K562 (cell line): ENCODE measurements at regions not wholly inside any gene's neighbourhood (a gene's known extent, or its start where the extent isn't known, plus 50 kb on each side); places are given as distances from the start of the nearest gene placed in this dataset.

Source experiments
- ATAC-seq: fragments of 200-7000 bp; cut with Tn5 transposase; 3 replicates; pipeline ENCODE4 v1.9.1; 2020; ENCODE audit warnings: moderate library complexity
- BruUV-seq: library from RNA; stranded (reverse); fragments of 400-500 nt; replicated peaks from 2 replicates; lab custom pipeline; 2021; lab: Mats Ljungman, UMichigan
- CTCF ChIA-PET: fragments of 300-600 bp; formaldehyde crosslinking; extraction: SDS; loops from one replicate; lab custom pipeline; 2021; ENCODE audit warnings: low intra/inter-chr PET ratio; lab: Yijun Ruan, JAX
- POLR2A ChIA-PET: fragments of 300-600, 350-650 bp; sonication (Branson Sonifier 250); formaldehyde crosslinking; extraction: SDS; loops from one replicate; lab custom pipeline; 2021; ENCODE audit warnings: antibody characterized with exemption, inconsistent platforms; lab: Yijun Ruan, JAX
- DNase-seq, 4 experiments: peaks; one replicate each; pipeline versions ENCODE4 v3.0.0 to v3.0.0-alpha.2; 2011 to 2018; ENCODE audit warnings: low spot score in 3 of 4, mixed read lengths in 3 of 4; ENCODE audit errors: extremely low read depth in 1 of 4
- FAIRE-seq: peaks from 2 replicates; lab custom pipeline; 2011; peaks lifted over from hg19 to GRCh38; lab: Jason Lieb, UNC
- H2AFZ ChIP-seq: 2 replicates; pipeline ENCODE4 v1.6.0; 2011; ENCODE audit warnings: low read depth, low read length, control low read depth, inconsistent platforms
- H3K27ac ChIP-seq: fragments of 200-600 bp; 3 replicates; pipeline ENCODE4 v1.8.0; 2011; ENCODE audit warnings: low read depth, mild to moderate bottlenecking, control low read depth, inconsistent platforms, low read length, moderate library complexity, mixed read lengths; ENCODE audit errors: extremely low read depth
- H3K27me3 ChIP-seq, 2 experiments: fragments of 300-600 bp in 1 of 2; 2 replicates in 1 of 2; 3 replicates in 1 of 2; pipeline versions ENCODE4 v1.6.0 to v1.8.0; 2011; ENCODE audit warnings: inconsistent platforms in 2 of 2, low read length in 2 of 2, mild to moderate bottlenecking in 1 of 2, mixed read lengths in 1 of 2, moderate library complexity in 1 of 2; ENCODE audit not compliant: control insufficient read depth in 2 of 2, insufficient read depth in 2 of 2
- H3K36me3 ChIP-seq: fragments of 300-600 bp; 3 replicates; pipeline ENCODE4 v1.8.0; 2011; ENCODE audit warnings: mild to moderate bottlenecking, low read length, inconsistent platforms; ENCODE audit not compliant: control insufficient read depth, insufficient read depth
- H3K4me1 ChIP-seq, 2 experiments: fragments of 200-600 bp in 1 of 2; replicated peaks in 1 of 2; 2 replicates in 1 of 2; 3 replicates in 1 of 2; pipeline versions ENCODE4 v1.5.1 to v1.8.0; 2011; ENCODE audit warnings: inconsistent platforms in 2 of 2, low read length in 2 of 2, mild to moderate bottlenecking in 1 of 2, mixed read lengths in 1 of 2, moderate library complexity in 1 of 2; ENCODE audit not compliant: control insufficient read depth in 2 of 2, insufficient read depth in 2 of 2
- H3K4me2 ChIP-seq: 2 replicates; pipeline ENCODE4 v1.6.1; 2011; ENCODE audit warnings: low read length, control low read depth, inconsistent platforms, mixed read lengths; ENCODE audit not compliant: insufficient read depth
- H3K4me3 ChIP-seq: fragments of 200-600 bp; sonication (generic), shearing (Covaris generic); 2 replicates; pipeline ENCODE4 v1.5.1; 2016; ENCODE audit warnings: control low read depth, inconsistent platforms
- H3K79me2 ChIP-seq: fragments of 200-600 bp; 3 replicates; pipeline ENCODE4 v1.8.0; 2011; ENCODE audit warnings: low read length, inconsistent platforms; ENCODE audit not compliant: control insufficient read depth, insufficient read depth
- H3K9ac ChIP-seq, 2 experiments: 2 replicates each; pipeline versions ENCODE4 v1.6.0 to v1.6.1; 2011; ENCODE audit warnings: low read depth in 2 of 2, low read length in 2 of 2, control low read depth in 1 of 2, inconsistent platforms in 1 of 2, mild to moderate bottlenecking in 1 of 2, mixed read lengths in 1 of 2; ENCODE audit not compliant: insufficient read depth in 1 of 2
- H3K9me1 ChIP-seq: one replicate; pipeline ENCODE4 v1.6.0; 2011; ENCODE audit warnings: inconsistent platforms, mild to moderate bottlenecking, low read length, moderate library complexity; ENCODE audit not compliant: control insufficient read depth, insufficient read depth
- H3K9me3 ChIP-seq: replicated peaks from 2 replicates; pipeline ENCODE4 v1.5.1; 2011; ENCODE audit warnings: low read depth, low read length, inconsistent platforms; ENCODE audit not compliant: control insufficient read depth, insufficient read depth
- H4K20me1 ChIP-seq: replicated peaks from 2 replicates; pipeline ENCODE4 v1.6.1; 2011; ENCODE audit warnings: low read length, inconsistent platforms, mixed read lengths; ENCODE audit not compliant: control insufficient read depth, insufficient read depth
- EP400 ChIP-seq: fragments of 450-650 bp; IDR thresholded peaks from 2 replicates; pipeline ENCODE4 v1.6.1; 2017; ENCODE audit warnings: antibody characterized with exemption, mild to moderate bottlenecking, moderate library complexity
- FOXP1 ChIP-seq: sonication (generic); formaldehyde crosslinking; IDR thresholded peaks from 2 replicates; pipeline ENCODE4 v1.8.0; 2022; ENCODE audit warnings: mild to moderate bottlenecking, missing genetic modification reagents
- HOXB6 ChIP-seq: fragments of 250-450 bp; sonication (Bioruptor Pico); IDR thresholded peaks from 2 replicates; pipeline ENCODE4 v1.5.1; 2022; ENCODE audit warnings: mild to moderate bottlenecking, borderline replicate concordance
- MCM2 ChIP-seq: fragments of 450-650 bp; IDR thresholded peaks from 2 replicates; pipeline ENCODE4 v1.6.1; 2017; ENCODE audit warnings: low read depth, mild to moderate bottlenecking
- NONO ChIP-seq, 2 experiments: fragments of 200-400 bp in 1 of 2; fragments of 450-650 bp in 1 of 2; formaldehyde crosslinking in 1 of 2; IDR thresholded peaks; 2 replicates each; pipeline ENCODE4 v1.6.1; 2017; ENCODE audit warnings: low read depth in 2 of 2, mild to moderate bottlenecking in 2 of 2, moderate library complexity in 2 of 2, low read length in 1 of 2
- RCOR1 ChIP-seq, 2 experiments: IDR thresholded peaks; 2 replicates each; pipeline ENCODE4 v1.6.1; 2012; ENCODE audit warnings: low read depth in 2 of 2, low read length in 2 of 2, borderline replicate concordance in 1 of 2, improper control_type of control experiment in 1 of 2
- SMAD3 ChIP-seq: fragments of 450-650 bp; formaldehyde crosslinking; conservative IDR thresholded peaks from 2 replicates; pipeline ENCODE4 v1.4.0; 2020; ENCODE audit warnings: mild to moderate bottlenecking
- ZBTB11 ChIP-seq, 3 experiments: fragments of 200-800 bp in 1 of 3; fragments of 250-450 bp in 1 of 3; fragments of 450-650 bp in 1 of 3; sonication (Bioruptor Pico) in 1 of 3; sonication (Bioruptor generic) in 1 of 3; formaldehyde crosslinking in 1 of 3; IDR thresholded peaks; 2 replicates each; pipeline versions ENCODE4 v1.6.1 to v1.8.0; 2016 to 2022; ENCODE audit warnings: mild to moderate bottlenecking in 2 of 3, missing genetic modification characterization in 2 of 3, missing compliant biosample characterization in 1 of 3, moderate library complexity in 1 of 3
- ZNF224 ChIP-seq: sonication (generic); formaldehyde crosslinking; IDR thresholded peaks from 2 replicates; pipeline ENCODE4 v1.8.0; 2022; ENCODE audit warnings: mild to moderate bottlenecking, missing genetic modification reagents
- WGBS: fragments of 100-300 bp; shearing (Covaris generic); methylation state at CpG from one replicate; pipeline ENCODE4 v1.1.6; 2016; ENCODE audit warnings: low coverage, mixed read lengths; ENCODE audit not compliant: insufficient coverage; ENCODE audit errors: missing lambda C conversion rate; 5-methylcytosine and 5-hydroxymethylcytosine counted together
- in situ Hi-C: fragments of 300-500 bp; cut with MboI; formaldehyde crosslinking; loops from 4 replicates; pipeline ENCODE4 v1.15.0; 2018; ENCODE audit warnings: inconsistent platforms, mixed read lengths
- intact Hi-C: fragments of 100-400 bp; cut with micrococcal nuclease; formaldehyde crosslinking; loops from 2 replicates; pipeline ENCODE4 v1.14.2; 2022
- TF ChIP-seq, protein P1 (sequence below): fragments of 250-450 bp; sonication (Bioruptor Pico); IDR thresholded peaks from 2 replicates; pipeline ENCODE4 v1.5.0; 2021
- TF ChIP-seq, protein P2 (sequence below): fragments of 250-450 bp; sonication (Bioruptor Pico); IDR thresholded peaks from 2 replicates; pipeline ENCODE4 v1.5.1; 2021; ENCODE audit warnings: mild to moderate bottlenecking

DNA sequence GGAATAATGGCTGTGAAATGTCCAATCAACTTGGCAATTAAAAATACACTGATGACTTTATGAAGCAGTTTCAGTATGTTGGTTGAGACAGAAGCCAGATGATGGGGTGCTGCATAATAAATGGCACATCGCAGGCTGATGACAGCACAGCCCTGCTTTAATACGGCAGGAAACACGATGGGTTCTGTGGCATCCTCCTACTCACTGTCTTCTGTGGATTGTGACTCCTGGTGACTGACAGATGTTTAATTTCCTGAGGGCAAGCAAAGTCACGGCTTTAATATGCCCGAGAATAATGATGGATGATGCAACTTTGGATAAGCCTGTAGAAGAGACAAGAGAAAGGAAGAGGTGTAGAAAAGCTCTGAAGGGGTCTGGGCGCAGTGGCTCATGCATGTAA lies 295.4 kb downstream of the TRIML1 start:
- no TSS peak for BruUV-seq
- Histone ChIP-seq H3K27me3 (no peaks in the 10 kb centered on the region), H4K20me1 (no peaks in the 10 kb centered on the region), H3K27ac (no peak overlapping the region), H3K4me1 (no peaks in the 10 kb centered on the region), H2AFZ (no peak overlapping the region), H3K79me2 (no peaks in the 10 kb centered on the region), H3K9me3 (no peaks in the 10 kb centered on the region), H3K36me3 (no peaks in the 10 kb centered on the region), H3K4me2 (no peak overlapping the region), H3K9ac (no peak overlapping the region), H3K9me1 (no peaks in the 10 kb centered on the region), H3K4me3 (no peak overlapping the region)
- in situ Hi-C loops (no loop called here), intact Hi-C loops (no loop called here)
- ChIA-PET CTCF (no interaction called here), POLR2A (no interaction called here)
- no peak for DNase-seq
- no peak for ATAC-seq
- no peak for FAIRE-seq
- 2% methylated on average over 6 of the region's 6 CpGs for WGBS
- TF ChIP-seq RCOR1 (IDR thresholded peaks at IDR 0.05; ENCODE audit: borderline replicate concordance in 1 of 2, low read depth in 2 of 2, low read length in 2 of 2) (no peak), FOXP1 (CRISPR knock-in tag) (no peak), HOXB6 (CRISPR knock-in tag) (no peak), SMAD3 (CRISPR knock-in tag) (no peak), ZBTB11 (CRISPR knock-in tag; IDR thresholded peaks at IDR 0.05) (no peak), ZNF224 (CRISPR knock-in tag) (no peak), NONO (IDR thresholded peaks at IDR 0.05; ENCODE audit: low read depth in 2 of 2, low read length in 1 of 2) (no peak), MCM2 (no peak), EP400 (no peak)
- TF ChIP-seq, protein P1, sequence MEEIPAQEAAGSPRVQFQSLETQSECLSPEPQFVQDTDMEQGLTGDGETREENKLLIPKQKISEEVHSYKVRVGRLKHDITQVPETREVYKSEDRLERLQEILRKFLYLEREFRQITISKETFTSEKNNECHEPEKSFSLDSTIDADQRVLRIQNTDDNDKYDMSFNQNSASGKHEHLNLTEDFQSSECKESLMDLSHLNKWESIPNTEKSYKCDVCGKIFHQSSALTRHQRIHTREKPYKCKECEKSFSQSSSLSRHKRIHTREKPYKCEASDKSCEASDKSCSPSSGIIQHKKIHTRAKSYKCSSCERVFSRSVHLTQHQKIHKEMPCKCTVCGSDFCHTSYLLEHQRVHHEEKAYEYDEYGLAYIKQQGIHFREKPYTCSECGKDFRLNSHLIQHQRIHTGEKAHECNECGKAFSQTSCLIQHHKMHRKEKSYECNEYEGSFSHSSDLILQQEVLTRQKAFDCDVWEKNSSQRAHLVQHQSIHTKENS (CRISPR knock-in tag): no peak
- TF ChIP-seq, protein P2, sequence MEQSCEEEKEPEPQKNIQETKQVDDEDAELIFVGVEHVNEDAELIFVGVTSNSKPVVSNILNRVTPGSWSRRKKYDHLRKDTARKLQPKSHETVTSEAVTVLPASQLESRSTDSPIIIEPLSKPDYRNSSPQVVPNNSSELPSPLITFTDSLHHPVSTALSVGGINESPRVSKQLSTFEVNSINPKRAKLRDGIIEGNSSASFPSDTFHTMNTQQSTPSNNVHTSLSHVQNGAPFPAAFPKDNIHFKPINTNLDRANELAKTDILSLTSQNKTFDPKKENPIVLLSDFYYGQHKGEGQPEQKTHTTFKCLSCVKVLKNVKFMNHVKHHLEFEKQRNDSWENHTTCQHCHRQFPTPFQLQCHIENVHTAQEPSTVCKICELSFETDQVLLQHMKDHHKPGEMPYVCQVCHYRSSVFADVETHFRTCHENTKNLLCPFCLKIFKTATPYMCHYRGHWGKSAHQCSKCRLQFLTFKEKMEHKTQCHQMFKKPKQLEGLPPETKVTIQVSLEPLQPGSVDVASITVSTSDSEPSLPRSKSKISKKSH (CRISPR knock-in tag): no peak
